ENCODE measurements at regions not wholly inside any gene's neighbourhood (a gene's known extent, or its start where the extent isn't known, plus 50 kb on each side); places are given as distances from the start of the nearest gene placed in this dataset.

GRCh38 chr12:28097221-28097620 lies 93.0 kb upstream of the CCDC91 start:
- no peak for TF ChIP-seq CTCF (conservative IDR thresholded peaks at IDR 0.05; ENCODE audit: low read length)
- TF ChIP-seq EZH2phosphoT487 (IDR thresholded peaks at IDR 0.05; ENCODE audit: borderline replicate concordance), result no peak
